Naive thymus-derived CD4-positive, alpha-beta T cell (primary cell): ENCODE measurements at regions not wholly inside any gene's neighbourhood (a gene's known extent, or its start where the extent isn't known, plus 50 kb on each side); places are given as distances from the start of the nearest gene placed in this dataset.

ENCODE experiments used
- ATAC-seq: fragments of 150-1000 bp; cut with Tn5 transposase; 2 replicates; pipeline ENCODE4 v1.10.0; 2021; ENCODE audit warnings: mild to moderate bottlenecking, moderate library complexity
- CTCF ChIA-PET: fragments of 350-600 bp; sonication (Branson Sonifier 250); formaldehyde crosslinking; loops from one replicate; lab custom pipeline; 2021; ENCODE audit warnings: antibody characterized with exemption; lab: Charles Lee
- POLR2A ChIA-PET: fragments of 350-600 bp; sonication (Branson Sonifier 250); formaldehyde crosslinking; loops from one replicate; lab custom pipeline; 2021; ENCODE audit warnings: antibody characterized with exemption, inconsistent platforms; lab: Charles Lee
- DNase-seq, 9 donors: peaks; one replicate each; pipeline versions ENCODE4 v3.0.0 to v3.0.0-alpha.2; 2020 to 2022; ENCODE audit warnings: mixed read lengths in 1 of 9
- H3K27ac ChIP-seq: one replicate; pipeline ENCODE4 v1.7.0; 2013; ENCODE audit warnings: mild to moderate bottlenecking, low read depth, low read length, moderate library complexity
- H3K27me3 ChIP-seq, 2 donors: one replicate each; pipeline ENCODE4 v1.7.0; 2013; ENCODE audit warnings: low read length in 2 of 2, mild to moderate bottlenecking in 2 of 2, moderate library complexity in 2 of 2; ENCODE audit not compliant: control insufficient read depth in 2 of 2, insufficient read depth in 2 of 2
- H3K36me3 ChIP-seq, 3 experiments: 1 replicate in 2 of 3; 2 replicates in 1 of 3; pipeline ENCODE4 v1.7.0; 2013; ENCODE audit warnings: low read length in 3 of 3, mild to moderate bottlenecking in 3 of 3, moderate library complexity in 1 of 3; ENCODE audit not compliant: insufficient read depth in 3 of 3, control insufficient read depth in 2 of 3
- H3K4me1 ChIP-seq, 2 donors: one replicate each; pipeline ENCODE4 v1.7.0; 2013; ENCODE audit warnings: low read length in 2 of 2, mild to moderate bottlenecking in 2 of 2, moderate library complexity in 1 of 2; ENCODE audit not compliant: control insufficient read depth in 2 of 2, insufficient read depth in 2 of 2
- H3K4me3 ChIP-seq: 2 replicates; pipeline ENCODE4 v1.7.0; 2013; ENCODE audit warnings: mild to moderate bottlenecking, low read length
- H3K9me3 ChIP-seq, 3 experiments: 1 replicate in 2 of 3; 2 replicates in 1 of 3; pipeline ENCODE4 v1.7.0; 2013; ENCODE audit warnings: low read length in 3 of 3; ENCODE audit not compliant: control insufficient read depth in 2 of 3
- H3K27ac Mint-ChIP-seq, 9 donors: one replicate each; pipeline ENCODE4 v1.8.0; 2020 to 2022; ENCODE audit warnings: mixed read lengths in 9 of 9, mild to moderate bottlenecking in 8 of 9, moderate library complexity in 5 of 9, inconsistent platforms in 2 of 9
- H3K27me3 Mint-ChIP-seq, 5 donors: one replicate each; pipeline ENCODE4 v1.8.0; 2021 to 2022; ENCODE audit warnings: mixed read lengths in 5 of 5, mild to moderate bottlenecking in 1 of 5
- H3K36me3 Mint-ChIP-seq, 5 donors: one replicate each; pipeline ENCODE4 v1.8.0; 2020 to 2022; ENCODE audit warnings: mixed read lengths in 5 of 5, mild to moderate bottlenecking in 3 of 5, inconsistent platforms in 1 of 5
- H3K4me1 Mint-ChIP-seq, 7 donors: one replicate each; pipeline ENCODE4 v1.8.0; 2020 to 2022; ENCODE audit warnings: mixed read lengths in 7 of 7, mild to moderate bottlenecking in 3 of 7, inconsistent platforms in 1 of 7
- H3K4me3 Mint-ChIP-seq, 10 donors: one replicate each; pipeline ENCODE4 v1.8.0; 2020 to 2022; ENCODE audit warnings: mild to moderate bottlenecking in 10 of 10, mixed read lengths in 10 of 10, moderate library complexity in 6 of 10, inconsistent platforms in 2 of 10
- H3K9me3 Mint-ChIP-seq, 11 donors: one replicate each; pipeline ENCODE4 v1.8.0; 2020 to 2022; ENCODE audit warnings: mixed read lengths in 11 of 11, mild to moderate bottlenecking in 4 of 11, inconsistent platforms in 1 of 11, moderate library complexity in 1 of 11
- intact Hi-C, 2 donors: fragments of 100-400 bp; cut with micrococcal nuclease; formaldehyde crosslinking; loops; one replicate each; pipeline ENCODE4 v1.15.1; 2023

GRCh38 chr1:242828828-242829227 lies 304.3 kb upstream of the PLD5 start:
- no peak for ATAC-seq
- intact Hi-C loops = no loop called here
- H3K27ac Mint-ChIP-seq = no peak overlapping the region
- no peak for DNase-seq
- peaks cover 0 to 23% (median 4%) of the 10 kb centered on the region in 11 donors for H3K9me3 Mint-ChIP-seq
- H3K36me3 Mint-ChIP-seq = no peaks in the 10 kb centered on the region
- POLR2A ChIA-PET = no interaction called here
- CTCF ChIA-PET = no interaction called here
- Histone ChIP-seq H3K36me3 (no peaks in the 10 kb centered on the region), H3K9me3 (no peaks in the 10 kb centered on the region), H3K4me1 (no peaks in the 10 kb centered on the region), H3K27ac (no peak overlapping the region), H3K4me3 (no peak overlapping the region), H3K27me3 (no peaks in the 10 kb centered on the region)
- H3K4me3 Mint-ChIP-seq = no peak overlapping the region
- H3K27me3 Mint-ChIP-seq = peaks cover 0 to 19% (median 3%) of the 10 kb centered on the region in 5 donors
- H3K4me1 Mint-ChIP-seq = no peaks in the 10 kb centered on the region

- ATAC-seq (no peak), DNase-seq (no peak)
- Mint-ChIP-seq H3K27ac (no peak overlapping the region), H3K36me3 (no peaks in the 10 kb centered on the region), H3K4me1 (no peaks in the 10 kb centered on the region), H3K27me3 (peaks cover 0 to 19% (median 3%) of the 10 kb centered on the region in 5 donors), H3K4me3 (no peak overlapping the region), H3K9me3 (peaks cover 0 to 23% (median 4%) of the 10 kb centered on the region in 11 donors)
- no peaks in the 10 kb centered on the region for H3K36me3 ChIP-seq
- H3K27ac ChIP-seq = no peak overlapping the region
- H3K27me3 ChIP-seq = no peaks in the 10 kb centered on the region
- H3K9me3 ChIP-seq = no peaks in the 10 kb centered on the region
- no peak overlapping the region for H3K4me3 ChIP-seq
- POLR2A ChIA-PET = no interaction called here
- H3K4me1 ChIP-seq = no peaks in the 10 kb centered on the region
- CTCF ChIA-PET = no interaction called here
- intact Hi-C loops = no loop called here
These were observed 303.7 kb upstream of the PLD5 start for GRCh38 chr1:242828199-242828598.

- no peaks in the 10 kb centered on the region for H3K4me1 ChIP-seq
- no peaks in the 10 kb centered on the region for H3K36me3 Mint-ChIP-seq
- H3K4me1 Mint-ChIP-seq = no peaks in the 10 kb centered on the region
- H3K36me3 ChIP-seq = no peaks in the 10 kb centered on the region
- DNase-seq (no peak), ATAC-seq (no peak)
- H3K27me3 Mint-ChIP-seq = peaks cover 0 to 19% (median 3%) of the 10 kb centered on the region in 5 donors
- no peaks in the 10 kb centered on the region for H3K27me3 ChIP-seq
- POLR2A ChIA-PET = no interaction called here
- no peaks in the 10 kb centered on the region for H3K9me3 ChIP-seq
- no peak overlapping the region for H3K4me3 ChIP-seq
- intact Hi-C loops = no loop called here
- CTCF ChIA-PET = no interaction called here
- peaks cover 0 to 18% (median 3%) of the 10 kb centered on the region in 11 donors for H3K9me3 Mint-ChIP-seq
- H3K4me3 Mint-ChIP-seq = no peak overlapping the region
- H3K27ac Mint-ChIP-seq = no peak overlapping the region
- no peak overlapping the region for H3K27ac ChIP-seq
These were observed 303.0 kb upstream of the PLD5 start for GRCh38 chr1:242827538-242827937.

GRCh38 chr1:242826701-242827336 lies 302.3 kb upstream of the PLD5 start:
- peaks cover 0 to 13% (median 3%) of the 10 kb centered on the region in 11 donors for H3K9me3 Mint-ChIP-seq
- H3K27me3 Mint-ChIP-seq = peaks cover 0 to 23% (median 3%) of the 10 kb centered on the region in 5 donors
- Histone ChIP-seq H3K4me1 (no peaks in the 10 kb centered on the region), H3K9me3 (no peaks in the 10 kb centered on the region), H3K4me3 (no peak overlapping the region), H3K27ac (no peak overlapping the region), H3K36me3 (no peaks in the 10 kb centered on the region), H3K27me3 (no peaks in the 10 kb centered on the region)
- intact Hi-C loops = no loop called here
- ChIA-PET POLR2A (no interaction called here), CTCF (no interaction called here)
- no peaks in the 10 kb centered on the region for H3K36me3 Mint-ChIP-seq
- no peaks in the 10 kb centered on the region for H3K4me1 Mint-ChIP-seq
- H3K27ac Mint-ChIP-seq = no peak overlapping the region
- DNase-seq (no peak), ATAC-seq (no peak)
- no peak overlapping the region for H3K4me3 Mint-ChIP-seq

GRCh38 chr1:242824435-242824834 lies 299.9 kb upstream of the PLD5 start:
- H3K4me1 Mint-ChIP-seq = no peaks in the 10 kb centered on the region
- POLR2A ChIA-PET = no interaction called here
- no peaks in the 10 kb centered on the region for H3K36me3 Mint-ChIP-seq

GRCh38 chr1:242813490-242814091 lies 289.1 kb upstream of the PLD5 start:
- Histone ChIP-seq H3K27me3 (no peaks in the 10 kb centered on the region), H3K27ac (no peak overlapping the region), H3K4me1 (no peaks in the 10 kb centered on the region), H3K36me3 (no peaks in the 10 kb centered on the region), H3K4me3 (no peak overlapping the region), H3K9me3 (no peaks in the 10 kb centered on the region)
- H3K4me3 Mint-ChIP-seq = no peak overlapping the region
- no peak overlapping the region for H3K27ac Mint-ChIP-seq
- no peaks in the 10 kb centered on the region for H3K36me3 Mint-ChIP-seq
- intact Hi-C loops = no loop called here
- no peak for ATAC-seq
- H3K9me3 Mint-ChIP-seq = peaks cover 0 to 6% (median 0%) of the 10 kb centered on the region in 11 donors
- POLR2A ChIA-PET = no interaction called here
- H3K27me3 Mint-ChIP-seq = peaks cover 0 to 26% (median 13%) of the 10 kb centered on the region in 5 donors
- no peaks in the 10 kb centered on the region for H3K4me1 Mint-ChIP-seq
- no peak for DNase-seq
- CTCF ChIA-PET = no interaction called here

More at GRCh38 chr1:242824435-242824834, 299.9 kb upstream of the PLD5 start:
- Mint-ChIP-seq H3K27me3 (peaks cover 0 to 28% (median 3%) of the 10 kb centered on the region in 5 donors), H3K4me3 (no peak overlapping the region), H3K9me3 (peaks cover 0 to 4% (median 0%) of the 10 kb centered on the region in 11 donors), H3K27ac (no peak overlapping the region)
- H3K4me1 ChIP-seq = no peaks in the 10 kb centered on the region
- ATAC-seq (no peak), DNase-seq (no peak)
- H3K27ac ChIP-seq = no peak overlapping the region
- intact Hi-C loops = no loop called here
- H3K4me3 ChIP-seq = no peak overlapping the region
- H3K27me3 ChIP-seq = no peaks in the 10 kb centered on the region
- CTCF ChIA-PET = no interaction called here
- H3K9me3 ChIP-seq = no peaks in the 10 kb centered on the region
- H3K36me3 ChIP-seq = no peaks in the 10 kb centered on the region
